NCI-H1436 (cell line): ENCODE measurements at regions not wholly inside any gene's neighbourhood (a gene's known extent, or its start where the extent isn't known, plus 50 kb on each side); places are given as distances from the start of the nearest gene placed in this dataset.
"Not testable (repeated sequence)": the region's sequence is repeated elsewhere in the genome, so short reads cannot be mapped to it uniquely, and the experiment has no call there.

Experiments used
- DNase-seq: peaks from one replicate; lab custom pipeline; 2025; lab: John Stamatoyannopoulos, UW

- no peak for DNase-seq
These were observed 50.1 kb upstream of the N4BP3 start for GRCh38 chr5:178063277-178063676.

DNA sequence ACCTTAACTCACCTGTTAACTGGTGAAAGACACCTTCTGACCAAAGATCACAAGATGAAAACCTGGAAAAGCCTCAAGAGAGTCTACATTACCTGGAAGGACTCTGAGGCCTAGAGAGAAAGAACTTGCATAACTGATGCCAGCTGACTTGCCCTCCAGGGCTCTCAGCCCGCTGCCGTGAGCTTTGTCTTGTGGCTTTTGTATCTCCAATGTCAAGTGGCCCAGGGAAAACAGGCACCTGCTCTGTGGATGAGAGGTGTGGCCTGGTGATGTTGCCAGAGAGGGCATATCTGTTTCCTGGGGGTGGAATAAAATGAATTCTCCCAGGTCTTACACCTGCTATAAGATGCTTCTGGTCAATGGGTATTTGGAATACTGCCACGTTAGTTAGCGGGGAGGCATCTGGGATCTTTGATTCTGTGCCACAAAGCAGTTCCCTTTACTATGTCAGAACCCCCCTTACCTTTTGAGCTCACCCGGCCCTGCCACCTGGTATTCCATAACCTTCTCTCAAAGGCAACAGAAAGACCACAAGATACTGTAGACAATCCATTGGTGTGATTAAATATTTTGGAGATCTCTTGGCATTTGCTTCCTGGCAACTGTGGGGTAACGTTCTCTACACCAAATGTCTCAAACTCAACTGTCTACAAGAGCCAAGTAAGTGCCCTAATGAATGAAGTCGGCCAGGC is 54.9 kb upstream of the N4BP3 start:
- DNase-seq, result peak; percentile 40

DNA sequence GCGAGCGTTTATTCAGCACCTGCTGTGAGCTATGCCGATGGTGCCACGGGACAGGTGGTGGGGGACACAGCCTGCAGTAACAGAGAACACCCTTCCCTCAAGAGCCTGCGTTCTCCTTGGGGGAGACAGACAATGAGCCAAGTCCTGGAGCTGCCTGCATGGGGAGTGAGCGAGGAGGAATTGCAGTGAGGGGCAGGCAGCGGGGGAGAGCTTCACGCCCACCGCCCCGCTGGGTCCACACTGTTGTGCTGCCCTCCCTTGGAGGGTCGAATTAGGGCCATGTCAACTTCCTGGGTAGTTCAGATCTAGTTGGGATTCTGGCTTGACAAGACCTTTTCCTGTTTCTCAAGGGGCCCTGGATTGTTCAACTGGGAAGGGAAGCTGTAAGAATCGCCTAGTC is 55.5 kb upstream of the N4BP3 start:
- DNase-seq, result no peak

DNA sequence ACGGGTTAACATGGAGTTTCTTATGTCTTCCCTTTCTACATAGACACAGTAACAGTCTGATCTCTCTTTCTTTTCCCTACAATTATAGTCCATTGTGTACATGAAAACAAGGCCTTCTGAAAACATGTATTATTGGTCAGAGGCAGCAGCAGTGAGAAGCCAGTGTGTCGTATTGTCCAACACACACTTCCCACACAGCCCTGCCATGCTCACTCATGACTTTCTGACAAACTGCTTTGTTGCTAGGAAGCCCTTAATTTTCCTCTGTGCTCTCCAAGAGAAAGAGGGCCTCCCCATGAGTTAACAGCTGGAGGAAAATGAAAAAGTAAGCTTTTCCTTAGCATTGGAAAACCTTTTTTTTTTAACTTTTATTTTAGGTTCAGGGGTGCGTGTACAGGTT is 56.4 kb upstream of the N4BP3 start:
- no peak for DNase-seq

- not testable (repeated sequence) for DNase-seq
These were observed 57.8 kb upstream of the N4BP3 start for GRCh38 chr5:178055536-178055935.

GRCh38 chr5:178052062-178052461 is 56.0 kb upstream of the PROP1 start:
- not testable (repeated sequence) for DNase-seq

DNA sequence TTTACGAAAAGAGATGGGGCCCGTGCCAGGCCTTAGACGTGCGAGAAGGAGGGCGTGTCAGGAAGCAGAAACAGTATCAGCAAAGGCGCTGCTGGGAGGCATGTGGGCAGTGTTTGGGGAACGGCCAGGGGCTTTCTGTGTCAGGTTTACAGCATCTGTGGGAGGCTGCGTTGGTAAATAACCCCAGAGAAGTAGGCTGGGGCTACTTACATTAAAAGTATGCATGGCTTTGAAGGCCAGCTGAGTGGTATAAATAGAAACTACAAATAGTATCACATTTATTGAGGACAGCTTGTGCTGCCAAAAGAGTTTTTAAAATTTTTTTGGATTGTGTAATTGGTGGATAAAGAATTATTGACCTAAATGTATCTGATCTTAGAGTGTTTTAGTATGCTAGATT is 54.8 kb upstream of the PROP1 start:
- DNase-seq, result not testable (repeated sequence)

DNA sequence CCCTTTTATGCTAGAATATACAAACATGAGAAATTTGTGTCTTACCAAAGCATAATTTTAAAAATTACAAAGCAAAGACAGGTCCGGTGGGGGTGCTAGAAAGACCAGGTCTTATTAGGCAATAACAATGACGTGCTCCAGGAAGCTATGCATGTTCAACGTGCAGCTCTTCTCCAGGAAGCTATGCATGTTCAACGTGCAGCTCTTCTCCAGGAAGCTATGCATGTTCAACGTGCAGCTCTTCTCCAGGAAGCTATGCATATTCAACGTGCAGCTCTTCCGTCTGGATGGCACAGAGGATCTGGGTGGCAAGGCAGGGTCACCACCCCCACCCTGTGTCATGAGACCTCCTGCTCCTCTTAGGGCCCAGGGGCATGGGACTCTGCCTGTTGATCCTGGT is 51.9 kb upstream of the PROP1 start:
- not testable (repeated sequence) for DNase-seq

DNA sequence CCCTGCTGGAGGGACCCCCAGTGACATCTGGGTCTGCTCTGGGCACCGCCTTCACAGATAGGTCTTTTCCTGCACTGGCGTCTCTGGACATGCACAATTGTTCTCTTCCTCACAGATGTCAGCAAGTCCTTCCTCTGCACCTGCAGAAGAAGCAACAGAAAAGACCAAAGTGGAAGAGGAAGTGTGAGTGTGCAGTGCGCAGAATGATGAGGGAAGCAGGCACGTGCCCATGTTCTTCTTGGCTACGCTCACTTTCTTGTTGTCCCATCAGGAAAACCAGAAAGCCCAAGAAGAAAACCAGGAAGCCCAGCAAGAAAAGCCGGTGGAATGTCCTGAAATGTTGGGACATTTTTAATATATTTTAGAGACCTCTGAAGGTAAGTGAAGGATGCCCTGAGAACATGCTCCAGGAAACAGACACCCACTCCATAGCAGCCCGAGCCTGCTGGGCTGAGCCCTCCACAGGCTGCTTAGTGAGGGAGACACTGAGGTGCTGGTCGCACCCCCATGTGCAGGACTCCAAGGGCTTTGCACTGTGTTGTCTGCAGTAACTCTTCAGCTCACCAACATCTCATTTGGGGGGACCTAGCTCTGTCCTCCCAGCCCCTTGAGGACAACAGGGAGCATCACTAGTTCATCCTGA is 50.8 kb upstream of the PROP1 start:
- DNase-seq, result not testable (repeated sequence)

- DNase-seq, result not testable (repeated sequence)
These were observed 49.9 kb upstream of the PROP1 start for GRCh38 chr5:178045963-178046362.
